A549 (cell line): ENCODE measurements at regions not wholly inside any gene's neighbourhood (a gene's known extent, or its start where the extent isn't known, plus 50 kb on each side); places are given as distances from the start of the nearest gene placed in this dataset.

Source experiments
- CTCF ChIP-seq: fragments of >200 bp; sonication (Bioruptor Twin); formaldehyde crosslinking; IDR thresholded peaks from 3 replicates; pipeline ENCODE4 v1.5.1; 2016
- KDM1A ChIP-seq: fragments of 200-600 bp; sonication (generic); IDR thresholded peaks from 2 replicates; pipeline ENCODE4 v1.6.1; 2016; ENCODE audit warnings: low read depth, mild to moderate bottlenecking
- MAFK ChIP-seq: fragments of 450-650 bp; IDR thresholded peaks from 2 replicates; pipeline ENCODE4 v1.6.1; 2014; ENCODE audit not compliant: partially characterized antibody
- NFE2L2 ChIP-seq: fragments of 150-350 bp; conservative IDR thresholded peaks from 2 replicates; pipeline ENCODE4 v1.6.1; 2014; ENCODE audit warnings: low read length
- POLR2AphosphoS2 ChIP-seq: conservative IDR thresholded peaks from 2 replicates; pipeline ENCODE4 v1.6.1; 2012; ENCODE audit warnings: low read length, improper control_type of control experiment, inconsistent platforms
- REST ChIP-seq: fragments of 200-600 bp; sonication (generic); IDR thresholded peaks from 2 replicates; pipeline ENCODE4 v1.6.1; 2016; ENCODE audit warnings: antibody characterized with exemption, mild to moderate bottlenecking, moderate library complexity
- RNF2 ChIP-seq: fragments of 200-600 bp; sonication (generic); IDR thresholded peaks from 2 replicates; pipeline ENCODE4 v1.6.1; 2016; ENCODE audit warnings: low read depth, mild to moderate bottlenecking, antibody characterized with exemption, moderate library complexity, borderline replicate concordance
- TP53 ChIP-seq: fragments of 250-450 bp; sonication (Bioruptor Pico); IDR thresholded peaks from 2 replicates; pipeline ENCODE4 v1.5.0; 2021; ENCODE audit warnings: mild to moderate bottlenecking, moderate library complexity
- TF ChIP-seq, protein P1 (sequence below): IDR thresholded peaks from 2 replicates; pipeline ENCODE4 v1.6.1; 2012

DNA sequence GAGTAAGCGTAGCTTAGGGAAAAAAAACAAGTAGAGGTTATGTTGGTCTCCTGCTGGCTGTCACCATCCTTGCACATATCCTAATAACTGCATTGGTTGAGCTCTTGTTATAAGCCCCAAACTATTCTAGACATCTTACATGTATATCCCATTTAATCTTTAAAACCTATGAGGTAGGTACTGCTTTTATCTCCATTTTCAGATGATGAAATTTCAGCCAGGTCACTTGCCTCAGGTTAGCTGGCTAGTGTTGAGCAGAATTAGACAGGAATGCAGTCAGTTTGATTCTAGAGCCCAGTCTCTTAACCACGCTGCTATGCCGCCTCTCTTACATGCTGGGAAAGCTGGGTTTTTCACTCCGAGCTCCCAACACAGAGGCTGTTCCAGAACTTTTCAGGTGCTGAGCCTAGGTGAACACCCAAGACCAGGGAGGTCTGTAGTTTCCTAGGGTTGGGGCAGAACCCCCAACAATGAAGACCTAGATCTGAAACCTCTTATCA, 269.9 kb upstream of the RGS6 start:
- TF ChIP-seq TP53 = no peak
- TF ChIP-seq, protein P1, sequence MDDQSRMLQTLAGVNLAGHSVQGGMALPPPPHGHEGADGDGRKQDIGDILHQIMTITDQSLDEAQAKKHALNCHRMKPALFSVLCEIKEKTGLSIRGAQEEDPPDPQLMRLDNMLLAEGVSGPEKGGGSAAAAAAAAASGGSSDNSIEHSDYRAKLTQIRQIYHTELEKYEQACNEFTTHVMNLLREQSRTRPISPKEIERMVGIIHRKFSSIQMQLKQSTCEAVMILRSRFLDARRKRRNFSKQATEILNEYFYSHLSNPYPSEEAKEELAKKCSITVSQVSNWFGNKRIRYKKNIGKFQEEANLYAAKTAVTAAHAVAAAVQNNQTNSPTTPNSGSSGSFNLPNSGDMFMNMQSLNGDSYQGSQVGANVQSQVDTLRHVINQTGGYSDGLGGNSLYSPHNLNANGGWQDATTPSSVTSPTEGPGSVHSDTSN = no peak
- TF ChIP-seq MAFK = no peak
- no peak for TF ChIP-seq CTCF
- no peak for TF ChIP-seq POLR2AphosphoS2
- no peak for TF ChIP-seq REST
- no peak for TF ChIP-seq KDM1A
- TF ChIP-seq NFE2L2 = no peak
- no peak for TF ChIP-seq RNF2
